ENCODE measurements at regions not wholly inside any gene's neighbourhood (a gene's known extent, or its start where the extent isn't known, plus 50 kb on each side); places are given as distances from the start of the nearest gene placed in this dataset.

DNA sequence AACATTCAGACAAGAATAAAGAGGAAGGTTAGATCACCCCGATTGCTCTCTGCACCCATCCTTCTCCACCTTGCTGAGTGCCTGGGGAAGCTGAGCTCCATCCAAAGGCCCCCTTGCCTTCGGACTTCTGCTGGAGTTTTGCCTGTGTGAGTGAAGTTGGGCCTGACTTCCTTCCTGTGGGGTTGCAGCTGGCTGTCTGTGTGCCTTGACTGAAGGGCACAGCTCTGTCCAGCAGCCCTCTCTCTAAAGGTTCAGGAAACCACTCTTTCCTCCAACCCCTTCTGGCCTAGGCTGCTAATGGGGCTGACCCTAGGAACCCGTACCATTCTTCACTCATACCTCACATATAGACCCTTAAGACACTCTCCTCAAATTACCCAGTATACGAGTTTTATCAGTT, 173.4 kb upstream of the HMCN1 start:
- TF ChIP-seq, protein P1, sequence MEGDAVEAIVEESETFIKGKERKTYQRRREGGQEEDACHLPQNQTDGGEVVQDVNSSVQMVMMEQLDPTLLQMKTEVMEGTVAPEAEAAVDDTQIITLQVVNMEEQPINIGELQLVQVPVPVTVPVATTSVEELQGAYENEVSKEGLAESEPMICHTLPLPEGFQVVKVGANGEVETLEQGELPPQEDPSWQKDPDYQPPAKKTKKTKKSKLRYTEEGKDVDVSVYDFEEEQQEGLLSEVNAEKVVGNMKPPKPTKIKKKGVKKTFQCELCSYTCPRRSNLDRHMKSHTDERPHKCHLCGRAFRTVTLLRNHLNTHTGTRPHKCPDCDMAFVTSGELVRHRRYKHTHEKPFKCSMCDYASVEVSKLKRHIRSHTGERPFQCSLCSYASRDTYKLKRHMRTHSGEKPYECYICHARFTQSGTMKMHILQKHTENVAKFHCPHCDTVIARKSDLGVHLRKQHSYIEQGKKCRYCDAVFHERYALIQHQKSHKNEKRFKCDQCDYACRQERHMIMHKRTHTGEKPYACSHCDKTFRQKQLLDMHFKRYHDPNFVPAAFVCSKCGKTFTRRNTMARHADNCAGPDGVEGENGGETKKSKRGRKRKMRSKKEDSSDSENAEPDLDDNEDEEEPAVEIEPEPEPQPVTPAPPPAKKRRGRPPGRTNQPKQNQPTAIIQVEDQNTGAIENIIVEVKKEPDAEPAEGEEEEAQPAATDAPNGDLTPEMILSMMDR (conservative IDR thresholded peaks at IDR 0.05) = no peak
- TF ChIP-seq ZFX (IDR thresholded peaks at IDR 0.05) = no peak

All from C4-2B (cell line).